Bronchial epithelial cell (primary cell): ENCODE measurements at regions not wholly inside any gene's neighbourhood (a gene's known extent, or its start where the extent isn't known, plus 50 kb on each side); places are given as distances from the start of the nearest gene placed in this dataset.
"Not testable (repeated sequence)": the region's sequence is repeated elsewhere in the genome, so short reads cannot be mapped to it uniquely, and the experiment has no call there.

ENCODE experiments used
- DNase-seq: peaks from one replicate; pipeline ENCODE4 v3.0.0-alpha.2; 2010; ENCODE audit warnings: low read depth
- FAIRE-seq: peaks from 2 replicates; lab custom pipeline; 2011; peaks lifted over from hg19 to GRCh38; lab: Jason Lieb, UNC
- H3K27me3 ChIP-seq: 2 replicates; pipeline ENCODE4 v1.5.1; 2011; ENCODE audit warnings: low read length; ENCODE audit not compliant: control insufficient read depth, insufficient read depth
- H3K36me3 ChIP-seq: 2 replicates; pipeline ENCODE4 v1.5.1; 2011; ENCODE audit warnings: low read length; ENCODE audit not compliant: control insufficient read depth, insufficient read depth
- H3K4me3 ChIP-seq: 2 replicates; pipeline ENCODE4 v1.5.1; 2011; ENCODE audit warnings: mild to moderate bottlenecking, low read depth, low read length, control low read depth
- TF ChIP-seq, protein P1 (sequence below): IDR thresholded peaks from 2 replicates; pipeline ENCODE4 v1.5.1; 2011; ENCODE audit warnings: mild to moderate bottlenecking, moderate library complexity, low read length, control low read depth, inconsistent platforms; ENCODE audit not compliant: insufficient read depth, severe bottlenecking

DNA sequence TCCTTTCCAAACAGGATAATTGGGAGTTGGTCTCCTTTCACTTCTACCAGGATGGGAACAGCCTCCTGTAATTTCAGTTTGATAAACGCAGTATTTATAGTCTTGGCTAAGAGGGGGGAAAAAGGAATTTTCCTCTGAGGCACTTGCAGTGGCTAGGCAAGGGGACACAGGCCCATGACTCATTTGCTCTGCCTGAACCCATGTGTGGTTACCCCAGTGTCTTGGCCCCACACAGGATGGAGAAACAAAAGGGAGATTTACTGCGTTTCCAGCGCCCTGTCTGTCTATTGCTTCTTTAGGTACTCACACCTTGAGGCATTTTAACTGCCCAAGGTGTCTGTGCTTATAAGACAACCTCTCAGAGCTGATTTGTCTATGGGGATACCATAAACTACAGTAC is 74.8 kb upstream of the NEDD9 start:
- TF ChIP-seq, protein P1, sequence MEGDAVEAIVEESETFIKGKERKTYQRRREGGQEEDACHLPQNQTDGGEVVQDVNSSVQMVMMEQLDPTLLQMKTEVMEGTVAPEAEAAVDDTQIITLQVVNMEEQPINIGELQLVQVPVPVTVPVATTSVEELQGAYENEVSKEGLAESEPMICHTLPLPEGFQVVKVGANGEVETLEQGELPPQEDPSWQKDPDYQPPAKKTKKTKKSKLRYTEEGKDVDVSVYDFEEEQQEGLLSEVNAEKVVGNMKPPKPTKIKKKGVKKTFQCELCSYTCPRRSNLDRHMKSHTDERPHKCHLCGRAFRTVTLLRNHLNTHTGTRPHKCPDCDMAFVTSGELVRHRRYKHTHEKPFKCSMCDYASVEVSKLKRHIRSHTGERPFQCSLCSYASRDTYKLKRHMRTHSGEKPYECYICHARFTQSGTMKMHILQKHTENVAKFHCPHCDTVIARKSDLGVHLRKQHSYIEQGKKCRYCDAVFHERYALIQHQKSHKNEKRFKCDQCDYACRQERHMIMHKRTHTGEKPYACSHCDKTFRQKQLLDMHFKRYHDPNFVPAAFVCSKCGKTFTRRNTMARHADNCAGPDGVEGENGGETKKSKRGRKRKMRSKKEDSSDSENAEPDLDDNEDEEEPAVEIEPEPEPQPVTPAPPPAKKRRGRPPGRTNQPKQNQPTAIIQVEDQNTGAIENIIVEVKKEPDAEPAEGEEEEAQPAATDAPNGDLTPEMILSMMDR = no peak
- FAIRE-seq (no peak), DNase-seq (peak; percentile 44)
- Histone ChIP-seq H3K27me3 (no peaks in the 10 kb centered on the region), H3K4me3 (no peak overlapping the region), H3K36me3 (no peaks in the 10 kb centered on the region)

DNA sequence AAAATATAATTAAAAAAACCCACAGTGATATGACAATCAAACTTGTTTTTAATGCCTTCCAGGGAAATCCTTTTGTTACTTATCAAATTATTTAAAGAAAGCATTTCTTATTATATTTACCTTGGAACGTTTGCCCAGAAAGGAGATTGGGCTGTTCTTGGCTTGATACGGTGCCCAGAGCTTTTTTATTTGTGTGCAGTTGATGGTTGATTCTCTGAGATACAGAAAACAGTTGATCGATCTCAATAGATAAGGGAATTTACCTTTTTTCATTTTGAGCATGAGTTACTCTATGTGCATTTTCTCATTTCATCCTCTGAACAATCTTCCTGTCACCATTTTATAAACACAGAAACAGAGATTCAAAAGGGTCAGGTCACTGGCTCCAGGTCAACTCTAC is 72.5 kb upstream of the NEDD9 start:
- no peaks in the 10 kb centered on the region for H3K27me3 ChIP-seq
- FAIRE-seq (no peak), DNase-seq (no peak)
- TF ChIP-seq, protein P1 = no peak
- no peaks in the 10 kb centered on the region for H3K36me3 ChIP-seq
- no peak overlapping the region for H3K4me3 ChIP-seq

DNA sequence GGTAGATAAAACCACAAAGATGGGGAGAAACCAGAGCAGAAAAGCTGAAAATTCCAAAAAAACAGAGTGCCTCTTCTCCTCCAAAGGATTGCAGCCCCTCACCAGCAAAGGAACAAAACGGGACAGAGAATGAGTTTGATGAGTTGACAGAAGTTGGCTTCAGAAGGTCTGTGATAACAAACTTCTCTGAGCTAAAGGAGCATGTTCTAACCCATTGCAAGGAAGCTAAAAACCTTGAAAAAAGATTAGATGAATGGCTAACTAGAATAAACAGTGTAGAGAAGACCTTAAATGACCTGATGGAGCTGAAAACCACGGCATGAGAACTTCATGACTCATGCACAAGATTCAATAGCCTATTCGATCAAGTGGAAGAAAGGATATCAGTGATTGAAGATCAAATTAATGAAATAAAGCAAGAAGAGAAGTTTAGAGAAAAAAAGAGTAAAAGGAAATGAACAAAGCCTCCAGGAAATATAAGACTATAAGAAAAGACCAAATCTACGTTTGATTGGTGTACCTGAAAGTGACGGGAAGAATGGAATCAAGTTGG is 67.5 kb upstream of the NEDD9 start:
- H3K27me3 ChIP-seq, FAIRE-seq, DNase-seq: not testable (repeated sequence)

DNA sequence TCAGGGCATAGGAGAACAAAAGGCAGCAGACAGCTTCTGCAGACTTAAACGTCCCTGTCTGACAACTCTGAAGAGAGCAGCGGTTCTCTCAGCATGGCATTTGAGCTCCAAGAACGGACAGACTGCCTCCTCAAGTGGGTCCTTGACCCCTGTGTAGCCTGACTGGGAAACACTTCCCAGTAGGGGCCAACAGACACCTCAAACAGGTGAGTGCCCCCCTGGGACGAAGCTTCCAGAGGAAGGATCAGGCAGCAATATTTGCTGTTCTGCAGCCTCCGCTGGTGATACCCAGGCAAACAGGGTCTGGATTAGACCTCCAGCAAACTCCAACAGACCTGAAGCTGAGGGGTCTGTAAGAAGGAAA is 66.9 kb upstream of the NEDD9 start:
- not testable (repeated sequence) for H3K27me3 ChIP-seq, H3K36me3 ChIP-seq, H3K4me3 ChIP-seq, DNase-seq, FAIRE-seq

More for the DNA sequence above, 67.5 kb upstream of the NEDD9 start:
- not testable (repeated sequence) for H3K4me3 ChIP-seq, H3K36me3 ChIP-seq

DNA sequence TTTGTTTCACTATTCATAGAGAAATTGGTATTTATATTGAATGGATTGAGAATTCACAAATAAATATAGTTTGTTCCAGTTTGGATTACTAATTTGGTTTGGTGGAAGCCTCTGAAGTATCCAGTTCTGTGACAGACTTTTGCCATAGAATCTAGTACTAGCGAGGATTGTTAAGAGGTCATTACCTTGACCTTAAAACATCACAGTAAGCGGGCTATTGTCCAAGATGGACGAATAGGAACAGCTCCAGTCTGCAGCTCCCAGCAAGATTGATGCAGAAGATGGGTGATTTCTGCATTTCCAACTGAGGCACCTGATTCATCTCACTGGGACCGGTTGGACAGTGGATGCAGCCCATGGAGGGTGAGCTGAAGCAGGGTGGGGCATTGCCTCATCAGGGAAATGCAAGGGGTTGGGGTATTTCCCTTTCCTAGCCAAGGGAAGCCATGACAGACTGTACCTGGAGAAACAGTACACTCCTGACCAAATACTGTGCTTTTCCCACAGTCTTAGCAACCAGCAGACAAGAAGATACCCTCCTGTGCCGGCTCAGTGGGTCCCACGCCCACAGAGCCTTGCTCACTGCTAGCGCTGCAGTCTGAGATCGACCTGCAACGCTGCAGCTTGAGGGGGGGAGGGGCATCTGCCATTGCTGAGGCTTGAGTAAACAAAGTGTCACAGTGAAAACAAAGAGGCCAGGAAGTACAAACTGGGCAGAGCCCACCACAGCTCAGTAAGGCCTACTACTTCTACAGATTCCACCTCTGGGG is 66.4 kb upstream of the NEDD9 start:
- TF ChIP-seq, protein P1 = no peak
- peak; percentile 36 for DNase-seq
- Histone ChIP-seq H3K4me3 (no peak overlapping the region), H3K36me3 (no peaks in the 10 kb centered on the region), H3K27me3 (no peaks in the 10 kb centered on the region)
- no peak for FAIRE-seq

DNA sequence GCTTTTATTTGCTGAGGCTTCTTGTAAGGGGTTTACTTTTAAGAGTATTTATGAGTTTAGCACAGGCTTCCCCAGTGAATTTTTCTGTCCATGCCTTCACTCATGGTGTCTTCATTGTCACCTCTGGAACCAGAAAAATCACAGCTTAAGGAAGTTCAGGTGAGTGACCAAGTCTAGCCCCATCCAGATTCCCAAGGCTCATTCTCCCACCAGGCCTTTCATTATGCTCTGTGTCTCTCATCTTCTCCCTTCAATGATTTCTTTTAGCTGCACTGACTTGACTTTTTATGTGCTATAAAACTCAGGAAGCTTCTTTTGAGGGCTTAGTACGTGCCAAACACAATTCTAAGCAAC is 64.9 kb upstream of the NEDD9 start:
- H3K36me3 ChIP-seq = no peaks in the 10 kb centered on the region
- no peak overlapping the region for H3K4me3 ChIP-seq
- TF ChIP-seq, protein P1 = no peak
- FAIRE-seq = no peak
- DNase-seq = no peak
- H3K27me3 ChIP-seq = no peaks in the 10 kb centered on the region
